Hepatic stellate cell (primary cell): ENCODE measurements at regions not wholly inside any gene's neighbourhood (a gene's known extent, or its start where the extent isn't known, plus 50 kb on each side); places are given as distances from the start of the nearest gene placed in this dataset.

ENCODE experiments used
- DNase-seq: peaks from one replicate; pipeline ENCODE4 v3.0.0; 2011; ENCODE audit warnings: low spot score

DNA sequence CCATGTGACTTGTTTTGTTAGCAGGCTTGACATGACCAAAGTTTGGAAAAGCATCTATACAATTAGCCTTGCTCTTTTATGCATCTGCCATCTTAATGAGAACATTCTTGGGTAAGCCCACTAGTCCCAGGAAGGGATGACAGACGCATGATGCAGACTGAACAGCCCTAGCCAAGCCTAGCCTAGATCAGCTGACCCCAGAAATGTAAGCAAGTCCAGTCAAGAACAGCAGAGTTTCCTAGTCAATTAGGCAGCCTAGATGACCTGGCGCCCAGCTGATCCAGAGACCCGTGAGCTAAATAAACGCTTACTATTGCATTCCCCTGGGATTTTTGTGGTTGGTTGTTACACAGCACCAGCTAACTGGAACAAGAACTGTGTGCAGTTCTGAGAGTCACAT is 457.9 kb downstream of the BCOR start:
- no peak for DNase-seq

GRCh38 chrX:39640866-39641265 is 456.9 kb downstream of the BCOR start:
- no peak for DNase-seq

- no peak for DNase-seq
Observed at GRCh38 chrX:39642071-39642470, 455.7 kb downstream of the BCOR start.

GRCh38 chrX:39643550-39643949 is 454.2 kb downstream of the BCOR start:
- no peak for DNase-seq

DNA sequence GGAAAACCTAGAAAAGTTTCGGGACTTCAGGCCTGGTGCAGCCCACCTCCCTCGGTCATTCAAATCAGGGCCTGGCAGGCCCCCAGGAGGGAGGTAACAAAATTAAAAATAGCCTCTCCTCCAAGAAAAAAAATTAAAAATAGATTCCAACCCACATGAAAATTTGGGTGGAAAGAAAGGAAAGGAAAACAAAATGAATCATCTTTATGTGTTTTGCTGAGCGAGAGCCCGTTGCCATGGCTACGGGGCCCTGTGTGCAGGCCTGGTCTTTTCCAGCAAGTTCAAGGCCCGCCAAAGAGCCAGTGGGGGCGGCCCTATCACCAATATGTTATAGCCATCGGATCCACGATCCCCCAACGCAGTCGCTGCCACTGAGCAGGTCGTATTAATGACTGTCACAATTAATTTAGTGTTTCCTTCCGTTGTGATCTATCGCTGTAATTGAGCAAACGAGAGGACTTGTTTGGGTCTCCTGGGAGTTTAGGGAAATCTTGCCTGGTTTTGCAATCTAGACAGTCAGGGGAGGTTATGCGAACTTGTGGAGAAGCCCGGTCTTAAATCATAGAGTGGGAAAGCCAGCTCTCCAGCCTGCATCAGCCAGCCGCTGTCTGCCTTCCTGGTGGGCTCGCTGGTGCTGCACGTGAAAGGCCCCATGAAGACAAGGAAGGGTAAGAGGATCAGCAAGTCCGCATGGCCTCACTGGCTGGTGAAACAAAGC is 452.4 kb downstream of the BCOR start:
- peak; percentile 60 for DNase-seq

DNA sequence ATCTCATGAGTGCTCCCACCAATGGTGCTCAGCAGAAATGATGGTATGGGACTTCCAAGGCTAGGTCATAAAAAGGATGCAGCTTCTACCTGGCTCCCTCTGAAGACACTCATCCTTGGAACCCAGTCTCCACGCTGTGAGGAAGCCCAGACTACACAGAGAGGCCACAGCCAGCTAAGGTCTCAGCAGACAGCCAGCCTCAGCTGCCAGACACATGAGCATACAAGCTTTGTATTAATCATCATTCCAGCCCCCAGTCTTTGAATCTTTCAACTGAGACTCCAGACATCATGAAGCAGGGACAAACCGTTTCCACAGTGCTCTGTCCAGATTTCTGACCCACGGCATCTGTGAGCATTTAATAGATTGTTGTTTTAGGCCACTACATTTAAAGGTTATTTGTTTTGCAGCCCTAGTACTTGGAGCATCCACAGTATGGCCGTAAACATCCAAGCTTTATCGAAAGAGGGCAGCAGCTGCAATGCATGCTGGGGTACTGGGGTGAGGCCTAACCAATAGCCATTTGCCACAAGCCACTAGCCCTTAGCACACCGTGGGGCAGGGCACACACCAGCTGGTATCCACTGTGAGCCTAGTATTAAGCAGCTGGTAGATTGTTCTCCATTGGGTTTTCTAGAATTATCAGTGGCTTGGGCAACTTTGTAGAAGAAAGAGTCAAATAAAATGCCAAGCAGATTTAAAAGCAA is 449.1 kb downstream of the BCOR start:
- no peak for DNase-seq

DNA sequence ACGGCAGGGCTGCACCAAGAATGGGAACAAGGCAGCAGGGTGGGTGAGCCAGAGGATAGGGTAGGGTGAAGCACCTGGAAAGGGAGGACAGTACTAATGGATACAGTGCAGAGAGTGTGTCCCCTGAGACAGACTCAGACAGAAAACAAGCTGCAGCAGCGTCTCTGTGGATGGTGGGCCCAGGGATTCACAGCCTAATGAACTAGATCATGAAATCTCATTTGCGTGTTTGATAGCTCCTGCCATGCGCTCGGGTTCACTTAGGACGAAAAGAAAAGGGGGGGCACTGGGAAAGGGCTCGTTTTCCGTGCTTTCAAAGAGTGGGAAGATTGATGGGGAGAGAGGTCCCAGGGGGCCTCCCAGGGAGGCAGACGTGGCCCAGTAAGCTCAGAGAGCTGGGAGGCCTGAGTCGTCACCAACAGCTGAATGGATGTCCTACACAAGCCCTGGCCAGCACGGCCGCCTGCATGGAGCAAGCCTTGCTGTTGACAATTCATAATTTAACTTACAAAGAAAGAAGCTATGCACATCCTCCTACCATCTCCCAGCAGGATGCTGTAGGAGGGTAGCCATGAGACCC is 446.9 kb downstream of the BCOR start:
- DNase-seq = no peak

- no peak for DNase-seq
Observed at GRCh38 chrX:39652336-39652735, 445.4 kb downstream of the BCOR start.

- DNase-seq = no peak
Observed at GRCh38 chrX:39653691-39654090, 444.1 kb downstream of the BCOR start.

GRCh38 chrX:39654183-39654925 is 443.4 kb downstream of the BCOR start:
- no peak for DNase-seq

GRCh38 chrX:39654952-39655351 is 442.8 kb downstream of the BCOR start:
- no peak for DNase-seq

GRCh38 chrX:39661116-39661907 is 436.4 kb downstream of the BCOR start:
- no peak for DNase-seq

- no peak for DNase-seq
Observed at GRCh38 chrX:39665830-39666518, 431.8 kb downstream of the BCOR start.

GRCh38 chrX:39667191-39667590 is 430.6 kb downstream of the BCOR start:
- no peak for DNase-seq

- no peak for DNase-seq
Observed at GRCh38 chrX:39667736-39668482, 429.8 kb downstream of the BCOR start.

DNA sequence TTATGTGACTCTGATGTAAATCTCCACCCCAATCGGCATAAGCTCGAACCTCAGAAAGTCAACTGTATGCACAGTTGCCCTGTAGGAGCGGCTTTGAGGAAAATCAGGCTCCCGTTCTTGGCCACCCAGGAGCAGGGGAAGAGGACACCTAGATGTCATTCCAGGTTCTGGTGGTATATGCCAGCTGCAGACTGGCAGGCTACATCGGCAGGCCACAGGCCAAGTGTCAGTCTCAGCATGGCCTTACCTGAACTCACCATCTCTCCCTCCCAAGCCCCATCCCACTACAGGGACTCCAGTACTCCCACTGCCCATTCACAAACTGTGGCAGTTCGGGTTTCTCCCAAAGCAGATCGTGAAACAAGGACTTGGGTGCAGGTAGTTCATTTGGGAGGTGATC is 428.1 kb downstream of the BCOR start:
- no peak for DNase-seq

DNA sequence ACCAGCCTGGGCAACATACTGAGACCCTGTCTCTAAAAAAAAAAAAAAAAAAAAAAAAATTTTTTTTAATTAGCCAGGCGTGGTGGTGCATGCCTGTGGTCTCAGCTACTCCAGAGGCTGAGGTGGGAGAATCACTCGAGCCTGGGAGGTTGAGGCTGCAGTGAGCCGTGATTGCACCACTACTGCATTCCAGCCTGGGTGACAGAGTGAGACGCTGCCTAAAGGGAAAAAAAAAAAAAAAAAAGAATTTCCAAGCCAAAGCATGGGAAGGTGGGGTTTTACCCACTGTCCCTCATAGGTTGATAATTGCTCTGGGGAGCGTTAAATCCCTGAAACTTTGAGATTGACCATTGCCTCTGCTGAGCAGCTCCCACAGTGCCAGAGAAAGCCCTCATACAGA is 427.5 kb downstream of the BCOR start:
- DNase-seq = no peak

DNA sequence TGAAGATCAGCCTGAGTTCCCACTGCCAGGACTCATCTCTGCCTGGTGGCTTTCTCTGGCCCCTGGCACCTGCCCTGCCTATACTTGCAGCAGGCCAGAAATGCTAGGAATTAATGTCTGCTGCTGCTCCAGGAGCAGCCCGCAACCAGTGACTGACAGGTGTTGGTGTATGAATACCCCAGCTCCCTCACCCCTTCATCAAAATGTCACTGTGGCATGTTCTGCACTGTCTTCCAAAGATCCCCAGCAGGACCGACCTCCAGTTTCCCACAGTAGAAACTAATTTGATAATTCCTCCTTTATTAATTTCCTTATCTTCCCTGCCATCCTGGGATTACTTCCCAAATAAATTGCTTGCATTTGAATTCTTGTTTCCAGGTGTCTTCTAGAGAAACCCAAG is 425.4 kb downstream of the BCOR start:
- no peak for DNase-seq

DNA sequence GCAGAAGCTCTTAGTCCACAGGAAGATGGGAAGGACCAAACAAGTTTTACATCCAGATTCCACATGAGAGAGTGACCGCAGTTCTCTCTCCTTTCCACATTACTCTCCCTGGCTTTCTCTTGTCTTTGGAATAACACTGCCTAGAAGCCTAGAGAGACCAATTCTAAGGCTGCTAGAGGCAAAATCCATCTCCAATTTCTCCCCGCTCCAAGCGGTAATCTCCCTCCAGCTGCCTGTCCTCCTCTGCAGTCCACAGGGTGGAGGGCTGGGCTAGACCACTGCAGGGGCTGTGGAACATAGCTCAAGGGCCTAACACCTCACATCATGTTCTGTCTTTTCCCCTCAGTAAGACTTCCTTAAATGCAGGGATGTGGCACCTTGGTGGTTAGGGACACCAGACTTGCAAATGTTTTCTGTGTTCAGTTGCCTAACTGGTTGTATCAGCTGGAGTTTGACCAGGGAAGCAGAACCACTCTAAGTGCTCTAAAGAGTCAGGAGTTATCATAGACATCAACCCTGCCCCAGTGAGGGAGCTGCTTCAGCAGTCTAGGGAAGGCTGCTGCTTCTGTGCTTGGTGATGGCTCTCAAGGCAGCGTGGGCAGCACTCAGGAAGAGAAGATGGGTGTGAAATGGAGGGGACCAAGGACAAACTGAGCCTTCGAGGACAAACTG is 423.1 kb downstream of the BCOR start:
- DNase-seq = no peak

DNA sequence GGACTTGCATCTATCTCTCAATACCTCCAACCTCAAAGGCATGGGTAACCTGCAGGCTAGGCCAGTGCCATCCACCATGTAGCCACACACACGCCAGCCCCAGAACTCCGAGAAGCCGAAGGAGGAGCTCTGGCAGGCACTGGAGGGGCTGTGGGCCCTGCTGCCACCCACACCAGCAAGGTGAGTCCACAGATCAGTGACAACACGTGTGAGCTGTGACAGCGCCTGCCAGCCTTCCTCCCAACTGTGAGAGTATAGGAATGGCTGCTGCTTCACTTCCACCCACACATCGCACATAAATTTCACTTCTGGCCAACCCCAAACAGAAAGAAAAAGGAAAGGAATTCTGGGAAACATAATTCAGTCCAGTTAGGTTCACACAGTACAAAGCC is 422.6 kb downstream of the BCOR start:
- DNase-seq = no peak
